Activated naive CD8-positive, alpha-beta T cell treated with anti-CD3 and anti-CD28 coated beads for 36 hours (primary cell): ENCODE measurements at regions not wholly inside any gene's neighbourhood (a gene's known extent, or its start where the extent isn't known, plus 50 kb on each side); places are given as distances from the start of the nearest gene placed in this dataset.
"Not testable (repeated sequence)": the region's sequence is repeated elsewhere in the genome, so short reads cannot be mapped to it uniquely, and the experiment has no call there.

ENCODE experiments used
- DNase-seq: peaks from one replicate; pipeline ENCODE4 v3.0.0; 2021
- H3K27ac Mint-ChIP-seq: one replicate; pipeline ENCODE4 v1.8.0; 2022; ENCODE audit warnings: mild to moderate bottlenecking, moderate library complexity, mixed read lengths
- H3K27me3 Mint-ChIP-seq: one replicate; pipeline ENCODE4 v1.8.0; 2022; ENCODE audit warnings: mild to moderate bottlenecking, mixed read lengths
- H3K36me3 Mint-ChIP-seq: one replicate; pipeline ENCODE4 v1.8.0; 2021; ENCODE audit warnings: mild to moderate bottlenecking, mixed read lengths
- H3K4me1 Mint-ChIP-seq: one replicate; pipeline ENCODE4 v1.8.0; 2021; ENCODE audit warnings: mixed read lengths
- H3K4me3 Mint-ChIP-seq: one replicate; pipeline ENCODE4 v1.8.0; 2022; ENCODE audit warnings: mild to moderate bottlenecking, moderate library complexity, mixed read lengths
- H3K9me3 Mint-ChIP-seq: one replicate; pipeline ENCODE4 v1.8.0; 2022; ENCODE audit warnings: mixed read lengths

DNA sequence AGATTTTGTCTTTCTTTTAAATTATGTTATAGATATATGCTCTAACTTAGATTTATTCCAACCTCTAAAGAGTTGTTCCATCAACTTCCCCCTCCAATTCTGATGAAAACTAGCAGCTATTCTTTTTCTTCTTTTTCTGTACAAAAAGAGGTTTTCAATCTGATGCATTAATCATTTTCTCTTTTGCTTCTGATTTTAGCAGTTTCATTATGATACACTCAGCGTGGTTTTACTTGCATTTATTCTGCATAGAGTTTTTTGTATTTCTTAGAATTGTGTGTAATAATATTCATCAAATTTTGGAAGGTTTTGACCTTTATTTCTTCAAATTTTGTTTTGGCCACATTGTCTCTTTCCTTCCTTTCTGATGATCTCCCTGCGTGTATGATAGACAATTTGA, 968.1 kb upstream of the CDH18 start:
- no peak for DNase-seq
- Mint-ChIP-seq H3K4me1 (no peaks in the 10 kb centered on the region), H3K36me3 (no peaks in the 10 kb centered on the region), H3K27ac (no peak overlapping the region), H3K9me3 (no peaks in the 10 kb centered on the region), H3K27me3 (no peaks in the 10 kb centered on the region), H3K4me3 (no peak overlapping the region)

GRCh38 chr5:20949636-20950035, 961.6 kb upstream of the CDH18 start:
- Mint-ChIP-seq H3K27ac (no peak overlapping the region), H3K4me1 (no peaks in the 10 kb centered on the region), H3K36me3 (no peaks in the 10 kb centered on the region), H3K9me3 (peaks cover 4% of the 10 kb centered on the region), H3K27me3 (no peaks in the 10 kb centered on the region), H3K4me3 (no peak overlapping the region)
- no peak for DNase-seq

DNA sequence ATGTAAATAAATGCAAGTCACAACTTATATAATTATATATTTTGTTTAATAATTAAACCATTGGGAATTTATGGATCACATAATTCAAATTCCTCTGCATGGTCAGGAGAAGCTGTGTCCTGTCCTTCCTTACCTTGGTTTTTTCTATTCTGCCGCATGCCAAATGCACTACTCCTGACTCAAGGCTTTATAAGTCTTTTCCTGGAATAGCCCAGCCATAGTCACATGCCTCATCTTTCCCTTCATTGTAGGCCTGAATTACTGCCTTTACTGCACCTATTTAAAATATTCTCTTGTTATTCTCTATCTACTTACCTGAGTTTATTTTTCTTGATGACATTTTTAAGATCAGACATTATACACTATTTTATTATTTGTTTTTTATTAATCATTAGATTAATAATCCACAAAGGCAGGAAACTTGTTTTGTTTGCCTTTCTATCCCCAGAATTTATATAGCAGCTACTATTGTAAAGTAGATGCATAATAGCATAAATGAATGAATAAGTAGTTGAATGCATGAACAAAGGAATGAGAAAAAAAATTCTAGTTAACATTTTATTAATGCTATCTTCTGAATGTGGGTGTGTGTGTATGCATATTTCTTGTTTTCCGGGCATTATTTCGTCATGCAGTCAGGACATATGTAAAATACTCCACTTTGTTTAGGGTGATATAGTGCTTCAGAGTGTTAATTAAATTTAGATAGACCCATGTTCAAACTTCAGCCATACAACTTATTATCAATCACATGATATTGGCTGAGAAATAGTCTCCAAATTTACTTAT, 955.4 kb upstream of the CDH18 start:
- H3K4me1 Mint-ChIP-seq, DNase-seq, H3K4me3 Mint-ChIP-seq, H3K36me3 Mint-ChIP-seq, H3K9me3 Mint-ChIP-seq, H3K27ac Mint-ChIP-seq, H3K27me3 Mint-ChIP-seq: not testable (repeated sequence)

- H3K27ac Mint-ChIP-seq, DNase-seq, H3K4me3 Mint-ChIP-seq, H3K36me3 Mint-ChIP-seq, H3K27me3 Mint-ChIP-seq, H3K9me3 Mint-ChIP-seq, H3K4me1 Mint-ChIP-seq: not testable (repeated sequence)
These were observed 954.6 kb upstream of the CDH18 start for GRCh38 chr5:20942603-20943002.

- DNase-seq, H3K9me3 Mint-ChIP-seq, H3K4me3 Mint-ChIP-seq, H3K4me1 Mint-ChIP-seq, H3K36me3 Mint-ChIP-seq, H3K27me3 Mint-ChIP-seq, H3K27ac Mint-ChIP-seq: not testable (repeated sequence)
These were observed 952.8 kb upstream of the CDH18 start for GRCh38 chr5:20940786-20941185.

DNA sequence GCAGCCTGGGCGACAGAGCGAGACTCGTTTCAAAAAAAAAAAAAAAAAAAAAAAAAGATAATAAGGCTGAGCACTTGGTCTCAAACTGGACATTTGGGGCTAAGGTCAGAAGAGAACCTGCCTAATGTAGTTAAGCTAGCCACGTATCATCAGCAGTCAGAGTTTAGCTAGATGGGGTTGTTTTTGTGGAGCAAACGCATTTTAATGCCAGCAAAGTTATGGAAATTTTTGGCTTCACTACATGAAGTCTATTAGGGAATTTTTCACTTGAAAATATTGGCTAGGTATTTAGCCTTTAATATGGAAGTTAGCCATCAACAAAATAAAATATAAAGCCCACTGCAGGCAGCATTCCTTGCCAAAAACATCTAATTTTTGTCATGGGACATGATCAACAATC, 902.9 kb upstream of the CDH18 start:
- H3K9me3 Mint-ChIP-seq, H3K36me3 Mint-ChIP-seq, DNase-seq: not testable (repeated sequence)

GRCh38 chr5:20875726-20876125, 887.7 kb upstream of the CDH18 start:
- not testable (repeated sequence) for H3K27me3 Mint-ChIP-seq, DNase-seq, H3K9me3 Mint-ChIP-seq, H3K27ac Mint-ChIP-seq, H3K36me3 Mint-ChIP-seq, H3K4me3 Mint-ChIP-seq, H3K4me1 Mint-ChIP-seq

More for the DNA sequence above, 902.9 kb upstream of the CDH18 start:
- H3K4me3 Mint-ChIP-seq, H3K27ac Mint-ChIP-seq, H3K4me1 Mint-ChIP-seq, H3K27me3 Mint-ChIP-seq: not testable (repeated sequence)

- H3K27ac Mint-ChIP-seq, H3K9me3 Mint-ChIP-seq: not testable (repeated sequence)
These were observed 877.9 kb upstream of the CDH18 start for GRCh38 chr5:20865892-20866291.

GRCh38 chr5:20833081-20833627, 845.2 kb upstream of the CDH18 start:
- H3K27ac Mint-ChIP-seq, result no peak overlapping the region
- peaks cover 5% of the 10 kb centered on the region for H3K27me3 Mint-ChIP-seq
- H3K9me3 Mint-ChIP-seq, result no peaks in the 10 kb centered on the region
- DNase-seq, result no peak
- H3K4me3 Mint-ChIP-seq, result no peak overlapping the region
- H3K36me3 Mint-ChIP-seq, result no peaks in the 10 kb centered on the region
- peaks cover 7% of the 10 kb centered on the region for H3K4me1 Mint-ChIP-seq

More at GRCh38 chr5:20865892-20866291, 877.9 kb upstream of the CDH18 start:
- not testable (repeated sequence) for H3K4me3 Mint-ChIP-seq, DNase-seq, H3K27me3 Mint-ChIP-seq, H3K4me1 Mint-ChIP-seq, H3K36me3 Mint-ChIP-seq

- no peak for DNase-seq
- Mint-ChIP-seq H3K9me3 (no peaks in the 10 kb centered on the region), H3K27me3 (peaks cover 5% of the 10 kb centered on the region), H3K4me1 (peaks cover 7% of the 10 kb centered on the region), H3K36me3 (no peaks in the 10 kb centered on the region), H3K4me3 (no peak overlapping the region), H3K27ac (no peak overlapping the region)
These were observed 844.4 kb upstream of the CDH18 start for GRCh38 chr5:20832204-20833080.

DNA sequence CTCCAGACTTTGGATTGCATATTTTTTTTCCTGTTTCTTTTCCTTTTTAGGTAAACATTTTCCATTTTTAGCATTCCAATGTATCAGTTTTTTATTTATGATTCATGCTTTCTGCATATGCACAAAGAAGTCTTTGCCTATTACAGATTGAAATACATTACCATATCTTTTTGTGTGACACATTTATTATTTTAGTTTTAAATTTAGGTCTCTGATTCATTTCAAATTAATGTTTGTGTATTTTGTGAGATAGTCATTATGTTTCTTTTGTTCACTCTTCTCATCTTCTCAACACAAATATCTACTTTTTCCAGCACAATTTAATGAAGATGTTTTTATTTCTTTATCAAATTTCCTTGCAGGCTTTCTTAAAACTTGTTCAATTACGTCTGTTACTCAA, 838.0 kb upstream of the CDH18 start:
- not testable (repeated sequence) for H3K27me3 Mint-ChIP-seq, H3K4me1 Mint-ChIP-seq, H3K4me3 Mint-ChIP-seq, H3K27ac Mint-ChIP-seq, H3K9me3 Mint-ChIP-seq, H3K36me3 Mint-ChIP-seq, DNase-seq

GRCh38 chr5:20797216-20797615, 809.2 kb upstream of the CDH18 start:
- H3K9me3 Mint-ChIP-seq, result not testable (repeated sequence)

GRCh38 chr5:20784755-20785154, 796.8 kb upstream of the CDH18 start:
- H3K9me3 Mint-ChIP-seq, H3K4me3 Mint-ChIP-seq, H3K27ac Mint-ChIP-seq, H3K4me1 Mint-ChIP-seq, H3K36me3 Mint-ChIP-seq, H3K27me3 Mint-ChIP-seq, DNase-seq: not testable (repeated sequence)

More at GRCh38 chr5:20797216-20797615, 809.2 kb upstream of the CDH18 start:
- not testable (repeated sequence) for H3K4me1 Mint-ChIP-seq, H3K27me3 Mint-ChIP-seq, H3K27ac Mint-ChIP-seq, H3K4me3 Mint-ChIP-seq, DNase-seq, H3K36me3 Mint-ChIP-seq

- H3K9me3 Mint-ChIP-seq, H3K27ac Mint-ChIP-seq, H3K4me1 Mint-ChIP-seq, DNase-seq, H3K36me3 Mint-ChIP-seq, H3K4me3 Mint-ChIP-seq, H3K27me3 Mint-ChIP-seq: not testable (repeated sequence)
These were observed 795.5 kb upstream of the CDH18 start for GRCh38 chr5:20783484-20783883.

GRCh38 chr5:20771338-20771737, 783.3 kb upstream of the CDH18 start:
- H3K27ac Mint-ChIP-seq, H3K4me3 Mint-ChIP-seq, H3K4me1 Mint-ChIP-seq, DNase-seq, H3K36me3 Mint-ChIP-seq, H3K9me3 Mint-ChIP-seq, H3K27me3 Mint-ChIP-seq: not testable (repeated sequence)
